ENCODE measurements at regions not wholly inside any gene's neighbourhood (a gene's known extent, or its start where the extent isn't known, plus 50 kb on each side); places are given as distances from the start of the nearest gene placed in this dataset.

DNA sequence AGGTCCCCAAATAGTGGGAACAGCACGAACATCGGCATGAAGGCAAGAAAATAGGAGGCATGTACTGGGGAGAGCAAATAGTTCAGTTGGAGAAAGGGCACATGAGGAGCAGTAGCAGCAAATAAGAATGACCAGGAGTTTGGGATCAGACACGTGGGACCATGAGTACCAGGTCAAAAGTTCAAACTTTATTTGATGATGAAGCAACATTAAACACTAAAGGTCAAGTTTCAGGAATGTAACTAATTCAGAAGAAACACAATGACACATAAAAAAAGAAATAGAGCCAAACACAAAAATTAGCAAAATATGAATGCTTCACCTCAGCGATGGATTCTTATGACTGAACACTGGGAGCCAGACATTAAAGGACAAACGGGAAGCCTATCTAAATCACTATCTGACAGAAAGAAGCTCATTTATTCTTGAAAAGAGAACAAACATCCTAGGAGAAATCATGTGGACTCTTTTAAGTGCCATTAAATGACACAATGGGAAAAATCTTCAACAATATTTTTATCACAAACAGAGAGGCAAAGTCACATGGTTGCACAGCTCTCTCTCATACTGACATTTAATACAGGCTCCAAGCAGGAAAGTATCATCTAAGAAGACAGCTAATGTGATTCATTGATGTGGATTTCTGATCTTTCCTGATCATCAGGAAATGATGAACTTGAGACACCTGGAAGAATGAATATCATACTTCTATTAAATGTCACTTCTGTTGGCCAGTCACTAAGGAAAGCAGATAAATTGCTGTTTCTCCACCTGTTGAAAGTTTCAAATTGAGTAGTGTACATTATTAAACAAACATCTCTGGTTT, 216.9 kb upstream of the THBS1 start:
- DNase-seq = no peak

DNA sequence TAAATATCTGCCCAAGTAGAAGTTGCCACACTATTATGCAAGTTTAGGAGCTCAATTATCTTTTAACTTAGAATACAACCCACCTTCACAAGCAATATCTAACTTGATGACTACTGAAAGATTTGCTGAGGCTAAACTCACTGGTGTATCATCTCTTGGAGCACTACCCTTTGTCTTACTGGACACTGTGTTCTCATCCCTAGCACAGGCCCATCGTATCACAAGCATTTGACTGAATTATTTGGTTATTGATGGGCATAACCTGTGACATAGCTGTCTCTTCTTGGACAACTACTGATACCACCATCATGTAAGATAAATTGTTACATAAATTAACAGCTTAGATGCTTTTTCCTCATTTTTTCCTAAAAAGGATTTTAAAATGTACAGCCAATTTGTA, 216.2 kb upstream of the THBS1 start:
- no peak for DNase-seq

DNA sequence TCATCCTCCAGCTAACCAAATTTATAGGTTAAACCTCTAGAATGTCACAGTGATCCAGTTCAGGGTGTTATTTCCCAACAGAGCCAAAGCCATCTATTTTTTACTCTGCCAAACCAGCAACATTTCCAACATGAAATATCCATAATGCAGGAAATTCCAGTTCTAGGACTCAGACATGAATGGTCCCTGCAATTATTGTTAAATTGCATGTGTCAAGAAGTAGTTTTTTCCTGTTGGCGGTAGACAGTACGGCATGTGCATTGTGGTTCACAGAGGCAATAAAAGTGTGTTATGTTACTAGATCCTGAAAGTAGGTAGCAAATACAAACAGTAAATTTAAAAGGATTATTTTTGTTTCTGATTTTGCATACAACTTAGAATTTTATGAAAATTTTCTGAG, 215.7 kb upstream of the THBS1 start:
- DNase-seq = no peak

DNA sequence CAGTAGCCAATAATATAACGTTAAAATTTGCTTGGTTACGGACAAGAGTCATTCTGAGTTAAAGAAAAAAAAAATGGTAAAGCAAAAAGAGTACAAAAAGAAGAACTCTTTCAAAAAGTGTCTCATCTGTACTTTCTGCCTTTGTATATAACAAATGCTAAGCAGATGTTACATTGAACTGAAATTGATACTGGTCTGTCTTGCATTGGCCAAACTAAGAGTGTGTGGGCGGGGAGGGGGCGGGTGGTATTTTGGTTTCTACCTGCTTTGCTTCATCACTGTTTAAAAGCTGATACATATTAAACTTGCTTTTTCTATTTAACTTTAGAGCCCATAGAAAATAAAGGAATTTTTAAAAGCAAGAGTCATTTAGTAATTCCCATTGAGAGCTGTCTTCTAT, 215.0 kb upstream of the THBS1 start:
- no peak for DNase-seq

DNA sequence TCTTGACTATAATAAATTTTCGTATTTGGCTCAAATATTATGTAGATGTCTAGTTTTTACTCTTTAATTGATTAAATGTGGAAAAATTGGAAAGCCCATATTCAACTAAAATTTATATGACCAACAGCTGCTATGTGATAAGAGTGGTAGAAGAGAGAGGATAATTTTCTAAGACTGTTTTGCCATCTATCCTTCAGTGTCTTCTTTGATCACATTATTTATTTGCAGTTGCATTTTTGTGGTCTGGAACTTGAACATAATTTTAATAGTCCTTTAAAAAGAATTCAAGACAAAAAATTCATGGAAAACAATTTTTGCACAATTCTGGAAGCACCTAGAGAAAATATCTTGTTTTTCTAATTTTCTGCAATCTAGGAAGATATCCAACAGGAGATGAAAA, 213.3 kb upstream of the THBS1 start:
- DNase-seq = no peak

DNA sequence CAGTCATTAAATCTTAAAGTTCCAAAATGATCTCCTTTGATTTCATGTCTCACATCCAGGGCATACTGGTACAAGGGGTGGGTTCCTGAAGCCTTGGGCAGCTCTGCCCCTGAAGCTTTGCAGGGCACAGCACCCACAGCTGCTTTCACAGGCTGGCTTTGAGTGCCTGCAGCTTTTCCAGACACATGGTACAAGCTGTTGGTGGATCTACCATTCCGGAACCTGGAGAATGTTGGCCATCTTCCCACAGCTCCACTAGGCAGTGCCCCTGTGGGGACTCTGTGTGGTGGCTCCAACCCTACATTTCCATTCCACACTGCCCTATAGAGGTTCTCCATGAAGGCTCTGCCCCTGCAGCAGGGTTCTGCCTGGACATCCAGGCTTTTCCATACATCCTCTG, 211.1 kb upstream of the THBS1 start:
- DNase-seq = no peak

DNA sequence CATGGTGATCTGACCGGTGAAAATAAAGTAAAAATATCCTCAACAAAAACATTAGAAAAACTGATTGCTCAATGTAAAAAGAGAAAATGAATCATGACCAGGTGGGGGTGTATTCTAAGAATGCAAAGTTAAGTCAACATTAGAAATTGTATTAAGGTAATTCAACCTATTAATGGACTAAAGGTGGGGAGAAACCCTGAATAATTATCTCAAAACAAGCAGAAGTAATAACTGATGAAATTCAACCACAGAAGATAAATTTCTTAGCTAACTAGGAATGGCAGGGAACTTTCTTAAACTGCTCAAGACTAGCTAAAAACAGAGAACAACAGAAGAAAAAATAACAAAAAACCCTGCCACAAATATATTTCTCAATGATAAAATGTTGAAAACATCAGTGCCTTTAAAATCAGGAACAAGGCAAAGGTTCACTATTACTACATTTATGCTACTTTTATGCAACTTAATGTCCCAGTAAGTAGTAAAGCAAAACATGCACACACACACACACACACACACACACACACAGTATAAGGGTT, 204.4 kb upstream of the THBS1 start:
- no peak for DNase-seq

DNA sequence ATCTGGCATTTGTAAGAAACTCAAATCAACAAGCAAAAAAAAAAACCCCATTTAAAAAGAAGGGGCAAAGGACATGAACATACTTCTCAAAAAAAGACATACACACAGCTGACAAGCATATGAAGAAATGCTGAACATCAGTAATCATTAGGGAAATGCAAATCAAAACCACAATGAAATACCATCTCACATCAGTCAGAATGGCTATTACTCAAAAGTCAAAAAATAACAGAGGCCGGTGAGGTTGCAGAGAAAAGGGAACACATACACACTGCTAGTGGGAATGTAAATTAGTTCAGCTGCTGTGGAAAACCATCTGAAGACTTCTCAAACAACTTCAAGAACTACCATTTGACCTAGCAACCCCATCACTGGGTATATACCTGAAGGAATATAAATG, 199.4 kb upstream of the THBS1 start:
- DNase-seq = no peak

DNA sequence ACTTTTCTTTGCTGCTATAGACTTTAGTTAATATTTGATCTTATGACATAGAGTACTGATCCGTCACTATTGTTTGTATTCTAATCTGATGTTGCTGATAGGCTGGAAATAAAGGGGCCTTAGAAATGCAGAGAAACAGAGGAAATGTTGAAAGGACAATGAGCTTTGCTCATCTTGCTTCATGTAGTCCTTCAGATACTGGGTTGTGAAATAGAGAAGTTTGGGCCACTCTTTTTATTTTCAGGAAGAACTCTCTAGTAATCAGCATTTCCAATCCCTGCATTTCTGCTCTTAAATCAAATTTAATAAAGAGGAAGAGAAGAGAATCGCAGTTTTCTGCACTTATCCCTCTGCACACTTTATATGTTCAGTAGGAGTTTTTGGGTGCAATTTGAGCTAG, 192.8 kb upstream of the THBS1 start:
- DNase-seq = no peak

DNA sequence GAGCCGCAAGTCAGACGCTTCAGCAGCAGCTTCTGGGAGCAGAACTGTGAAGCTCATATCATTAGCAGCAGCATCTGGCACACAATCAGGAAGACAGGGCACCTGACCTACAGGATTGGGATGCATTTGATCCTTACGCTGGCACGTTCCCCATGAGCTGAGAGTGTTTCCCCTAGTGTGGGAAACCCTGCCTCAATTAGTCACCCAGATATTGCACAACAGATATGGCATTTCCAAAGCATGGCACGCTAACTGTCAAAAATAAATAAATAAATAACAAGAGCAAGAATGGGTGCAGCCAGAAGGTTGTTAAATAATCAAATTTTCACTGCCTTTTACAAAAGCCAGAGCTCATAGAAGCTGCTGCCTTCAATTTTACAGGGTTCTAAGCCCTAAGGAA, 189.6 kb upstream of the THBS1 start:
- DNase-seq = no peak

DNA sequence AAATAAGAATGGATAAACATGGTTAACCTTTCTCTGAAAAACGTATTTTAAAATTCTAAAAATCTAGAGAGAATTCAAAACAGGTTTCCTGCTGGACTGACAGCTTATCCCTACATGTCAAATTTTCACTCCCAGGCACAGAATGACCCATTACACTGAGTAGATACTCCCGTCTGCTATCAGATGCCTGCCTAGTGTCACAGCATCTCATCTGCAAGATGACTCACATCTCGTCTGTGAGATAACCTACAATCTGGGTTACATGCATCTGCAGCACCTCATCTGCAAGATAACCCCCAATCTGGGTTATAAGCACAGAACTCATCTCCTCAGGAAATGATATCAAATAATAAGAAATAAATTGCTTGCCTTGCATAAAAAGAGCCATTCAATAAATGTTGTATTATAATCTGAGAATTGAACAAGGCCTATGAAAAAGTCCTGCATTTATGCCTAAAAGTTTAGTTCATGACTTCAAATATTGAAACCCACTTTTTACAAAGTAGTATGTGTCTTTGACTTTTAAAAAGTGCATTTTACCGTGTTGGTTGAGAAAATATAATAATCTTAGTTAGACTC, 188.3 kb upstream of the THBS1 start:
- no peak for DNase-seq

DNA sequence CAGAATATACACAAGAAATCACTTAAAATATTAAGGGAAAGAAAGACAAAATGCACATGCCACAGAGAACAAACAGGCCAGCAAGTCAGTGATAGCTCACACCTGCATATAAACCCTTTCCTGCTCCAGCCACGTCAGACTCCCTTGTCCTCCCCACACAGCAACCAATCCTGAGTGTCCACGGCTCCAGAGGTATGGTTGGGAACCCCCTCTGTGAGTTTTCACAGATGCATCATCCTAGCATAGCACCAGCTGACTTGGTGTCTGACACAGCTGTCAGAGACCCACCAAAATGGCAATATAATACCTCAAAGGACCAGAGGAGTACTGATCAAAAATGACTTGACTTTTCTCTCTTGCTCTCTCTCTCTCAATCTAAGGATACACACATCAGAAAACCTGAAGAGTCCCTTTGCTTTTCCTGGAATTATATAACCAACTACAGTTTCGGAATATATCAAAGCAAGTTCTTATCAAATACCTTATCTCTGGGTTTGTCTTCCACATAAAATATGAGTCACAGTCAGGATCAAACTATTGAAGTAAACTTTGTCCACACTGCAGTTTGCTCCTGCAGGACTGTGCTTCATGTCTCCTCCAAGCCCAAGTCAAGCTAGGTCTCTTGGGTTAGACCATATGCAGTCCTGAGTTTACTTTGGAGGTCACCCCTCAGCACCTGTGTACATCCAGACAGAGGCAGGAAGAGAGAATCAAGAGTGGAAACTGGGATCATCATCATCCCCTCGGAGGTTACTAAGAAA, 187.1 kb upstream of the THBS1 start:
- DNase-seq = no peak

DNA sequence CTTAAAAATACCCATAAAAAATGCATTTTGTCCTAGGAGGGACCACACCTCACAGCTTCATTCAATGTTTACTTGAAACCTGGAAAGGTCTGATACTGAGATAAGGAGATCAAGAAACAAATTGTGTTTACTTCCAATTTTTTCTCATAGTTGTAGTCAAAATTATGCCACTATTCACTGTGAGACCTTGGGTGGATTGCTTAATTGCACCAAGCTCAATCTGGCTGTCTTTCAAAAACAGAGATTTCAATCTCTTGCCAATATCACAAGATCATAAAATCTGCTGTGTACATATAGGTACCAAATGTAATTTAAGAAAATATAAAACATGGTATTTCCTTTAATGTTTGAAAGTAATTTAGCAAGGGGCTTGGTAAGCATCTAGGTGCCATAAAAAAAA, 186.4 kb upstream of the THBS1 start:
- DNase-seq = no peak

DNA sequence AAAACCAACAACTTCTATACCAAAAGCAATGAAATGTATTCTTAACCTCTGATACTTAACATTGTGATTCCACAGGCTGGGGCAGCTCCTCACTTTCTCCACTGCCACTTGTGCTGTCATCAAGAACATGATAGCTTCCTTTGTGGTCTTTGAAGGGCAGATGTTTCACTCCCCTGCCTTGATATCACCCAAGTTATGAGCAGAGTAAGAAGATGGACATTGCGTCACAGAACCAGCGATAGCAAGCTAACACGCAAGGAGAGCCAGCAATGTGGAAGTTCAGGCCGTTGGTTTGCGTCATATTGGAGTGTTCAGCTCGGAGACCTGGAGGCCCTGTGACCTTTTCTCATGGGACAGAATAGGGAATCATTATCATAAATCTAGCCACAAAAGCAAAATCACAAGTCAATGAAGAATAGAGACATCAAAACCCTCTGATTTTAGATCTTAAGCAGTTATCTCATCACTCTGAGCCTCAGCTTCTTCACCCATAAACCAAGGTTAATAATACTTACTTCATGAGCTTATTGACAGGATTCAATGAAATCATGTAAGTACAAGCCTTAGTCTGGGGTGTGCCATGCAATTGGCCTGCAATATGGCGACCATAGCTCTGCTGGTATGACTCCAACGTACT, 183.8 kb upstream of the THBS1 start:
- no peak for DNase-seq

DNA sequence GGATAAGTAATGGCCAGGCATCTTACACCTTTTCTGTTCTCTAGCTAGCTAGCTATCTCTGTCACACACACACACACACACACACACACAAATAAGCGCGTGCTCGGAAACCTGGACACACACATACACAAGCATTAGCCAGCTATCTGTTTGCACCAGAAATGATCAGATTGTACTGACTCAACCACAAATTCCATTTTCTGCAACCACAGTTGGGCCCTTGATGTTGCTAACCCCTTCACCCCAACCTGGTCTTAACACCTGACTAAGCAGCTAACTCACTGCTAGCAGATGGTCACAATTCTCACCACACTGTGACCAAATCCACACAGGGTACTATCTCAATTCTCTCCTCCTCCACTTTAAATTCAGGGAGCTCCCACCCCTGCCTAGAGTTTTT, 183.0 kb upstream of the THBS1 start:
- no peak for DNase-seq

DNA sequence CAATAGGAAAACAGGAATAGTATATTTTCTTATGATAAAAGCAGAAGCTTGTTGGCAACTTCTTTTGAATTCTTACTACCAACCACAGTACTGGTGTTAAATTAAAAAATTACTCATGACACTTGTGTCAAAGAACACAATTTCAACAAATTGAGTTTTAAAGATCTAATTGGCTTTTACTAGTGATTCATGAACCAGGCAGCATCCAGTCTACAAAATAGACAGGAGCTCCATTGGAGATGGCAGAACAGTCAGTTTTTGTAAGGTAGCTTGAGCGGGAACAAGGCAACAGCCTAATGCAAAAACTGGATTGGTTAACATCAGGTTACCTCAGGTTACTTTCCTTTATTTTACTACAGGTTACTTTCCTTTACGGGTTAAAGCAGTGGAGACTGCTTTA, 181.3 kb upstream of the THBS1 start:
- DNase-seq = no peak

DNA sequence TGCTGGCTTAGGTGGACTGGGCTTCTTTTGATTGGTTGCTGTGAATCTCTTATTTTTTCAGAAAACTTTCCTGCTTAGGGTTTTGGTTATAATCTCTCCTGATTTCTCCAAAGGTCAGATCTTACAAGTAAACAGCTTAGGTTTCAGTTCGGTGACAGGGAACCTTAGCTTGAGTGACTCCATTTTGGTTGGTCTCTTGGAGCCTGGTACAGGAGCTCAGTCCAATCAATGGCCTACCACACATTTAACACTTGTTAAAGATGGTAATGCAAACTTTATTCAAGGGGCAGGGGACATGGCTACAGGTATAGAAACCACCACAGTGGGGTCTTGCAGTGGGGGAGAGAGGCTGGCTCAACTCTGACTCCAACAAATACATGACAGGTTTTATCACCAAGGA, 180.9 kb upstream of the THBS1 start:
- DNase-seq = no peak

DNA sequence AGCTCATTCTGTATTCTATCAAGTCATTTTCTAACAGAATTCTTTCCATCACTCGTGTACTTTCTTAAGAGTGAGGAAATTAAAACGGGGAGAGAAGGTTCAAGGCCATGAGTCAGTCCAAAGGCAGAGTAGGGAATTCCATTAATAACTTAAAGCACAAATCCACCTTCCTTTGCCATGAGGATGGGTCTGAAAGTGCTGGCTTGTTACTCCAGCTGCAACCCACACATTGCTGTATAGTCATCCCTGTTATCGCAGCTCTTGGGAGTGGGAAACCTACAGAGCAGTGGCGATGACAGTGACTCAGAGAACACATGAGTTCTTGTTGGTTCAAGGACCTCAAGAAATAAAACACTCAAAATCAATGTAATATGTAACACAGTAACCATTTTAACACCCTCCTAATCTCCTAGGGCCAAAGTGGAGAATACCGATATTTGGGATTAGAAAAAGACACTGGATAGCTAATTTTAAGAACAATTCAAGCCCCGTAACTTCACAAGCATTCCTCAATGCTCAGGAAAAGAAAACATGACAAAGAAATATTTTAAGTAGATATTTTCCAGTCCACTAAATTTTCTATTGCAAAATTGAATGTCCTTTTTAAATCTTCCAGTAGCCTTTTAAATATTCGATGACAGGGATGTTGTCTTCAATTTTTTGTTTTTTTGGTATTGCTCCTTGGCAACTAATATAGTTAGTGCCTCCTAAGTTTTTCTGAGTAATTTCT, 179.9 kb upstream of the THBS1 start:
- DNase-seq = no peak

DNA sequence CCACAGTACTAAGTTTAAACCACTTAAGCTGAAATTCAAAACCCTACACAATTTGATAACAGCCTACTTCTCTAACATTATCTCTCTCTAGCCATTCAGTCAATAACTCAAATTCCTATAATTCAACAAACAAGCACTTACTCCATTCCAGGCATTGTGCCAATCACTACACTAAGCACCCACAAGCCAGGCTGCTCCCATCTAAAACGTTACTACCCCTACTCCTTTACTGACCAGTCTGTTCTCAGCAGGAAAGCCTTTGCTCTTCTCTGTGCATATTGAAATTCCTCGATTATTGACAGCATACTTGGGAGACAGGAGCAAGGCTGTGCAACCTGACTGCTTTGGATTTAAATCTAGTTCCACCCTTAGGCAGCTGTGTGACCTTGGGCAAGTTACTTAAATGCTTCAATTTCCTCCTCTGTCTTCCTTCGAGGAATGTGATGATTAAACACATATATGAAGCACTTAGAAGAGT, 177.2 kb upstream of the THBS1 start:
- DNase-seq = no peak

DNA sequence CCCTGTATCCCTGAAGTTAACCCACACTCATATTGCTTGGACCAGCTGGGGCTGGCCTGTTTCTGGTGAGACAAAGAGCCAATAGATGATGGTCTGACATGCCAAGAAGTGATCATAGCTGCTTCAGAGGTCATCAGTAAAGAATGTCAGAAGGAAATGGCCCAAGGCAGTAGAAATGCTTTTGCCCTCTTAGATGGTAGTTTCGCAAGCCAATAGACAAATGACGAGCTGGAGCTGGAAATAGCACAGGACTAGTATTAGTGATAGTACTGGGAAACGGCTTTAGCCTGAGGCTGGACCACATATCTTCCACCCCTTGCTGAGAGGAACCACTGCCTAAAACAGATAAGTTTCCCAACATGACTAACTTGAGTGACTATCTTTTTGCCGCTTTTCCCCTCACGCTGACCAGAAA, 176.1 kb upstream of the THBS1 start:
- no peak for DNase-seq

DNA sequence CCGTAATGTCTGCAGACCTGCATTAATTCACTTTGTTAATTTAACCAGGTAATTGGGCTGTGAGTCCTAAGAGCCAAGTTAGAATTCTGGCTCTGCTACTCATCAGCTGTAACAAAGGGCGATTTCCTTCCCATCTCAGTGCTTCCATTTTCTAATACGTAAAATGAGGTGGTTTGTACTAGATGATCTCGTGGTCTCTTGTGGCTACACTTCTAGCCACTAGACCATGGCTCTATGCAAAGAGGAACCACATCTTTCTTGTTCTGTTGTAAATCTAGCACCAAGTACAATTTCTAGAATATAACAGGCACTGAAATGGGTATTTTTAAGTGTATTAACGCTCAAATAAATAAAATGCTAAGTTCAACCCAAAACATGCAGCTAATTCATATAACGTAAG, 174.4 kb upstream of the THBS1 start:
- no peak for DNase-seq

DNA sequence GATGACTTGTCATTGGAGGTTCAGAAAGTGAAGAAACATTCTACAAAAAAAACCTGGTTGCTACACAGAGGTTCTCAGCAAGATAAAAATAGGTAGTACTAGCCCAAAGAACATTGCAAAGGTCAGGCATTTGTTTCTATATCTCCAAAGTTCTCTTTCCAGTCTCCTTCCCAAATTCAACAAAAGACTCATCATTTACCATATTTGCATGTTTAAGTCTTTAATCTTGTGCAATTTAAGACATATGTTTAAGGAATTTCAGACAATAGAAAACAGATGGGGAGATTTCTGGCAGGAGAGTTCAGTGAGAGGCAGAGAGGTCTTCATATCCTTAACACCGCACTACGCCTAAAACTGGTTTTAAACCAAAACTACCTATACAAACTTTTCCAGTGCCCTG, 173.8 kb upstream of the THBS1 start:
- DNase-seq = no peak

Measured in CD4-positive, alpha-beta T cell treated with Interleukin-12 subunit alpha and Interleukin-12 subunit beta, for 1 hour (primary cell).